Islet precursor cell (in vitro differentiated cells): ENCODE measurements at regions not wholly inside any gene's neighbourhood (a gene's known extent, or its start where the extent isn't known, plus 50 kb on each side); places are given as distances from the start of the nearest gene placed in this dataset.
A peak's percentile ranks its signal among the peaks of the same experiment; 100 is the strongest.
"Not testable (repeated sequence)": the region's sequence is repeated elsewhere in the genome, so short reads cannot be mapped to it uniquely, and the experiment has no call there.

Experiments used
- DNase-seq: peaks from one replicate; pipeline ENCODE4 v3.0.0-alpha.2; 2018

DNA sequence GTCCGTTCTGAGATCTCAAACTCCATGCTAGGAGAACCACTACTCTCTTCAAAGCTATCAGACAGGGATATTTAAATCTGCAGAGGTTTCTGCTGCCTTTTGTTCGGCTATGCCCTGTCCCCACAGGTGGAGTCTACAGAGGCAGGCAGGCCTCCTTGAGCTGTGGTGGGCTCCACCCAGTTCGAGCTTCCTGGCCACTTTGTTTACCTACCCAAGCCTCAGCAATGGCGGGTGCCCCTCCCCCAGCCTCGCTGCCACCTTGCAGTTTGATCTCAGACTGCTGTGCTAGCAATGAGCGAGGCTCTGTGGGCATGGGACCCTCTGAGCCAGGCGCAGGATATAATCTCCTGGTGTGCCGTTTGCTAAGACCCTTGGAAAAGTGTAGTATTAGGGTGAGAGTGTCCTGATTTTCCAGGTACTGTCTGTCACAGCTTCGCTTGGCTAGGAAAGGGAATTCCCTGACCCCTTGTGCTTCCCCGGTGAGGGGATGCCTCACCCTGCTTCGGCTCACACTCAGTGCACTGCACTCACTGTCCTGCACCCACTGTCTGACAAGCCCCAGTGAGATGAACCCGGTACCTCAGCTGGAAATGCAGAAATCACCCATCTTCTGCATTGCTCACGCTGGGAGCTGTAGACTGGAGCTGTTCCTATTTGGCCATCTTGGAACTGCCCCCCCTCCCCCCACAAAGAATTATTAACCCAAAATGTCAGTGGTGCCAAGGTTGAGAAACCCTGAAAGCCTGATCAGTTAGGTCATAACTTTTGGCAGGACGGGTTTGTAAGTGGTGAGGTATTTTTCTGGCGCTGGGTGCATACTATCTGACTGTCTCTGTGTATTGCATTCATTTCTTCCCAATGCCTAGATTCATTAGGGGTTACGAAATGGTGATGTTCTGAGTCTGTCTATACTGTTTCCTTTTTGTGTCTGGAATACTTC is 181.4 kb downstream of the TEX29 start:
- DNase-seq = not testable (repeated sequence)

- no peak for DNase-seq
Observed at GRCh38 chr13:111502957-111503356, 182.5 kb downstream of the TEX29 start.

DNA sequence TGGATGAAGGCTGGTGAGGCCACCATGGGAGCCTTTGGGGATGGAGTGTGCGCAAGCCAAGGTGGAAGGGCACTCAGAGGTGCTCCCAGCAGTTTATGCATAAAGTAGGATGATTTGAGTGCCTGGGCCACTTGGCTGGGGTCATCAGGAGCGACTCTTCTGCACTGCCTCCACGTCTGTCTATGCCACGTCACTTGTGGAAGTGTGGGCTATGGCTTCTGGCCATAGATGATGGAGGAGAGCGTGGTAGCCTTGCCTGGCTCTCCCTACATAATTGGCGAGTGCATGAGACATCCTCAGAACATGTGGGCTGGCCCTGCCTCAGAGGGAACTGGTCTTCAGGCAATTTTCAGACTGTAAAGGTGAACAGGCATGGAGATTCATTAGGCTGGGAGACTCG is 182.9 kb downstream of the TEX29 start:
- peak; percentile 20 for DNase-seq

DNA sequence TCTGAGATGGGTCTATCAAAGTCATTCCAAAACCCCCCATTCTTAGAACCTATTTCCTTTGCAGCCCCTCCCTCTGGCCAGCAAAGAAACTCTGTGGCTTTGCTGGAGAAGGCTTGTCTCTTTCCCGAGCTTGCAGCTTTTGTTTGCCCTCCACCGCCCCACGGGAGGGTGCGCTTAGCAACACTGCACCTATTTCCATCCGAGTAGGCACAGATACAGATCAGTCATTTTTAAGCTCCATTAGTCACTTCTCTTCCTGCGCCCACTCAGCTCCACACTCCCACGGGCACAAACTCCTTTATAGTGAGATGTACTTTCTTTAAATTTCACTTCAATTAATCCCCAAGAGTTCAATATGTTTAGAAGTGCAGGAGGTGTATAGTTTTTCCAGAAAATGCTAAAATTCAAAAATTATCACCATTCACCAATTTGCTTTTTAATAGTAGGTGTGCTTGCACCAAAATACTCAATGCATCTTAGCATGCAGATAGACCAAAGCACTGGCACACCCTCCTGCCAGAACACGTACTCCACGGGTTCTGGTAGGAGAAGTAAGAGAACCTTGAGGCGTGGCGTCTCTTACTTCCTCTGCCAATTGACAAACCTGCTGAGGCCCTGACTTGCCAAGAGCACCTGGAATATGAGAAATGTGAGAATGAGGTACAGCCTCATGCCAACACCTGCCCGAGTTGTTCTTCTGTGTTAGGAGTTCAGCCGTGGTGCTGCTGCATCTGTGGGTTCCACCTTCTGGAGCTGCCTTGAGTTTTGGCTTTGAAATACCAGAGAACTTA is 183.7 kb downstream of the TEX29 start:
- DNase-seq = no peak

- peak; percentile 76 for DNase-seq
Observed at GRCh38 chr13:111505175-111505777, 184.8 kb downstream of the TEX29 start.

DNA sequence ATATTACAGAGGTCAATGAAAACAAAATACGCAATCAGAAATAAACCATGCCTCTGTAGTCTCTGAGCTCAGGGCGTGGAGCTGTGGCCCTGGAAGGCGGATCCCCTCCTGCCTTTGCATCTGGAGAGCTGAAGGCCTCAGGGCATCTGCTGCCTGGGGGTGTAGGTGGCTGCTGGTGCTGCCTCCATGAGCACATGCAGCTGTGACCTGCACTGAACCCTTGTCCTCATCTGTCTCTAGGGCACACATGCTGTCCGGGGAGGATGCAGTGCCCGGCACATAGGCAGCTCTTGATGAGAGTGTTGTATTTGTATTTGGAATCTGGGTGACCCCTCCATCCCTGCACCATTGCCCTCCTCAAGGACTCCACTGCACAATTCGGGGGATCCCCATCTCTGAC is 185.7 kb downstream of the TEX29 start:
- DNase-seq = no peak

DNA sequence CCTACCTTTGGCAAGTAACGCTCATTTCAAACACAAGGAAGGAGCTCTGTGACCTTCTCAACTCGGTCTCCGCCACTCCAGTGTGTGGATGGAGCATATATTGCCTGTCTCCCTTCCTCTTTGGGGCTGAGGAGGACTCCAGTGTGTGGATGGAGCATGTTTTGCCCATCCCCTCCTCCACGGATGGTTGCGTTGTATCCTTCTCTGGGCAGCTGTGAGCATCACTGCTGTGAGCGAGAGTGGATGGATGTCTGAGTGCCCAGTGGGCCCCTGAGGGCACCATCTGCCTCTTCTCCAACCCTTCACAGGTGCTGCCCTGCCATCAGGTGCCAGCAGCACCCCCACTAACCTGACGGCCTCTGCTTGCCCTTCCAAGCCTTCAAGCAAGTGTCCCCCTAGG is 186.2 kb downstream of the TEX29 start:
- DNase-seq = no peak

DNA sequence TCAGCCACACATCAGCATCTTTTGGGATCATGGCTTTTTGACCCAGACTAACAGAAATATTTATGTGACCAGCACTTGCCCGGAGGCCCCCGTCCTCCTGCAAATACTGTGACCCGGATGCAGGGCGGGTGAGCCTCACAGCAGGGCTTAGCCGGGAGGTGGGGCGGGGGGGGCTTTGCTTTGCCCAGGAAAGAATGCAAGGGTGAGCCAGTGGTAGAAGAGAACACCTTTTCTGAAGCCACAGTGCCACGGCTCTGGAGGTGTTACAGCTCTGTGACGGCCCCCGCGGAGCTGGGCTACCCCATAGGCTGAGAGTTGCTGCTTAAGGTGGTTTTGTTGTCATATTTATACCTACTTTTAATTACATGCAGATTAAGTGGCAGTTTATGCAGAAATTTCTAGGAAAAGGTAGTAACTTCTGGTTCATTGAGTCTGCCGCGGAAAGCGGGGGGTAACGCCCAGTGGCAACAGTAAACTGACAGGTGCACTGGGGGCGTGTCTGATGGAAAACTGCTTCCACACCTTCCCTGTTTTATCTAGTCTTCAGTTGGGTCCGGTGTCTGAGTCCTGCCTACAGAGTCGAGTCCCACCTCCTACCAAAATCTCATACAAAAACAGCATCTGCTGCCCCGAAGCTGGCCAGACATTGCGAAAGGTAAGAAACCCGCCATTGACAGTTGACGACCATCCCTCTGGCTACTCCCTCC is 187.9 kb downstream of the TEX29 start:
- peak; percentile 19 for DNase-seq

- no peak for DNase-seq
Observed at GRCh38 chr13:111508902-111509509, 188.6 kb downstream of the TEX29 start.

DNA sequence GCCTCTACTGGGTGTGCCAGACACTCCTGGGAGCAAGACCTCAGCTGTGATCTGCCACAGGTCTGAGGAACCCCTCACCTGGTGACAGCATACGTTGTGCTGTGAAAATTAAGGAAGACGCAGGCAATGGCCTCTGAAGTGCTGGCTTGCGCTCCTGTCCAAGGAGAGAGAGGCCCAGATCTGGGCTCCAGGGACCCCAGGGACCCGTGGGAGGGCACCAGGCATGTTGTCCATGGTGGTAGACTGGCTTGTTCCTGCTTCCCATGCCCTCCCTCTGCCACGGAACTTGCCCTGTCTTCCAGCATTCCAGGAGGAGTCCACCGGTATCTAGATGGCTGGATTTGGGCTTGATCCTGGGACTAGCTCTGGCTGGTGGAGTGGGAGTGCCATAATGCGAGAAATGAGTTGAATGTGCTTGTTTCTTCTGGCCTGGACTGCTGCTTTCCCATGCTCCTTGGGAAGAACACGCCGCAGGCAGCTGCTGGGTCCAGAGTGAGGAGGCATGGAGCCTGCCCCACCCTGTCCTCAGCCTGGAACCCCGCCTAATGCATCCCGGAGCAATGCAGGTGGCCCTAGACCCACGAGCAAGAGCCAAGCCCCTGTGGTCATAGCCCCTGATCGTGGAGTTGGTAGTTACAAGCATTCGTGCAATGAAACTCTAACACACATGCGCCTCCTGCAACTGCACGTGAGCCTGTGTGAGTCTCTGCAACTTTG is 190.2 kb downstream of the TEX29 start:
- no peak for DNase-seq

- no peak for DNase-seq
Observed at GRCh38 chr13:111511219-111511732, 190.8 kb downstream of the TEX29 start.

- DNase-seq = no peak
Observed at GRCh38 chr13:111511805-111512504, 191.5 kb downstream of the TEX29 start.

- no peak for DNase-seq
Observed at GRCh38 chr13:111512707-111513106, 192.3 kb downstream of the TEX29 start.

GRCh38 chr13:111513766-111514609 is 193.5 kb downstream of the TEX29 start:
- no peak for DNase-seq

DNA sequence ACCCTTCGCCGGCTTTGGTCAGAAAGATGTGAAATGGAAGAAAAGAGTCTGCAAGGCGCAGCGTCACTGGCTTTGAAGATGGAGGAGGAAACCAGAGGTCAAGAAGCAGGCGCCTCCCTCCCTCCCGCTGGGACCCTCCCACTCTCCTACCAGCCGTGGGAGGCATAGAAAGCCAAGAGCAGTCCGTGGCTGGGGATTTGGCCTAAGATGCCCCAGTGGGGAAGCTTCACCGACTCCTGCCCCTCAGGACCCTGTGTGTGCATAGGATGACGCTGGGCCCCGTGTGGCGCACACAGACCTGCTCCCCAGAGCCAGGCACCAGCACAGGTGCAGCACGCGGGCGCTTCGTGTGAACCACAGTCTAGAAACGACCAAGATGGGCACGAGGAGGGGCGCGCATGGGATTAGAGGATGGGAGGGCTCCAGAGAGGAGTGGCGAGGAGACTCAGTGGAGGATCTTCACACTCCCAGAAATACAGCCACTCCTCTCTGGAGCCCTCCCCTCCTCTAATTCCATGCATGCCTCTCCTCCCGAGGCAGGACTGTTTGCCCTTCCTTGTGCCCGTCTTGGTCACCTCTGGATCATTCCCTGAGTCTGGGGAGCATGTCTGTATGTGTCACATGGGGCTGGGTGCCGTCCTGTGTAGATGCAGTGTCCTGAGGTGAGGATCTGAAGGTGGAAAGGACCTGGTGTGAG is 194.3 kb downstream of the TEX29 start:
- DNase-seq = no peak

GRCh38 chr13:111515307-111515617 is 194.8 kb downstream of the TEX29 start:
- no peak for DNase-seq

DNA sequence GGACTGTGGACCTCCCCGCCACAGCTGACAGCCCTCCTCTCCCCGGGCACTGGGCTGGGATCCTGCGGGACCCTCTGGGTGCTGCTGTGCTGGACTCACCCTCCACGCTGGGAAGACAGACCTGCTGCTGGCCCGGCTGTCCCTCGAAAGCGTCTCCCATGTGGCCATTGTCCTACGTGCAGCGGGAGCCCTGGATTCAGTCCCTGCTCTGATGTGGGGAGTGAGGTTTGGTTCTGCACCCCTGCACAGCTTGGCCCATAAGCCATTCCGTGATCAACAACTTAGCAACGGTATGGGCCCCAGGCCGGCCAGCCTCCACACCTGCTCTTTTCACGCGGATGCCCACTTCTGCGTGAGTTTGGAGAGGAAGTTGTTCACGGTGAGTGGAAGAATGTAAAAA is 195.2 kb downstream of the TEX29 start:
- DNase-seq = no peak

DNA sequence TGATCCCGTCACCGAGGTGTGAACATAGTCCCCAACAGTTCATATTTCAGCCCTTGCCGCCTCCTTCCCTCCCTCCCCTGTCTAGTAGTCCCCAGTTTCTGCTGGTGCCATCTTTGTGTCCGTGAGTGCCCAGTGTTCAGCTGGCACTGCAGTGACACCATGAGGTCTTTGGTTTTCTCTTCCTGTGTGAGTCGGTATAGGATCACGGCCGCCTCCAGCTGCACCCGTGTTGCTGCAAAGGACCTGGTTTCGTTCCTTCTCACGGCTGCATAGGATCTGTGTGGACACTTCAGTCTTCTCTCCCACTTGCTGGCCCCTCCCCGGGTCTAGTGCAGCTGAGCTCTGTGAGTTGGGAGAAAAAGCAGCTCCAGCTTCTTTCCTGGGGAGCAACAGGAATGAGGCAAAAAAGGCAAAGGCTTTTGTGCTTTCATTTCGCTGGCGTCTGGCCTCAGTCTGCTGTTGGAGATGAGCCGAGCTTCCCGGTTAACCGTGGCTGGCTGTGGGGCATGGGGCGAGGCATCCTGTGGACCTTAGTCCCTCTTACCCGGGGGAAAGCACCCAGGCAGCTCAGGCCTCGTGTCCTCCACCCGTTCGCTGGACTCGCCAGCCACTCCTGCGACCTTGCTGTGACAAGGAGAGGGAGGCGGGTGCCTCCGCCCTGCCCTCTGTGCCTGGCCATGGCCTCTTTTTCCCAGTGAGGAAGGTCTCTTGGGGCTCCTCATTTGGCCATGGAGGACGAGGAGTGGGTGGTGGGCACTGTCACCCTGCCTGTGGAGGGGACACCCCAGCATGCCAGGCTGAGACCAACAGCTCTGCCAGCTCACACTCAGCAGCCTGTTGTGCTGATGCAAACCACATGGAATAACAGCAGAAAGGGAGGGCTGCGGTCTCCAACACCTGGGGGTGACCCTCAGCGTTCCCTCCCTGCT is 196.5 kb downstream of the TEX29 start:
- DNase-seq = no peak
